Naive thymus-derived CD4-positive, alpha-beta T cell (primary cell): ENCODE measurements at regions not wholly inside any gene's neighbourhood (a gene's known extent, or its start where the extent isn't known, plus 50 kb on each side); places are given as distances from the start of the nearest gene placed in this dataset.

Experiments used
- ATAC-seq: fragments of 150-1000 bp; cut with Tn5 transposase; 2 replicates; pipeline ENCODE4 v1.10.0; 2021; ENCODE audit warnings: mild to moderate bottlenecking, moderate library complexity
- CTCF ChIA-PET: fragments of 350-600 bp; sonication (Branson Sonifier 250); formaldehyde crosslinking; loops from one replicate; lab custom pipeline; 2021; ENCODE audit warnings: antibody characterized with exemption; lab: Charles Lee
- POLR2A ChIA-PET: fragments of 350-600 bp; sonication (Branson Sonifier 250); formaldehyde crosslinking; loops from one replicate; lab custom pipeline; 2021; ENCODE audit warnings: antibody characterized with exemption, inconsistent platforms; lab: Charles Lee
- DNase-seq, 9 donors: peaks; one replicate each; pipeline versions ENCODE4 v3.0.0 to v3.0.0-alpha.2; 2020 to 2022; ENCODE audit warnings: mixed read lengths in 1 of 9
- H3K27ac ChIP-seq: one replicate; pipeline ENCODE4 v1.7.0; 2013; ENCODE audit warnings: mild to moderate bottlenecking, low read depth, low read length, moderate library complexity
- H3K27me3 ChIP-seq, 2 donors: one replicate each; pipeline ENCODE4 v1.7.0; 2013; ENCODE audit warnings: low read length in 2 of 2, mild to moderate bottlenecking in 2 of 2, moderate library complexity in 2 of 2; ENCODE audit not compliant: control insufficient read depth in 2 of 2, insufficient read depth in 2 of 2
- H3K36me3 ChIP-seq, 3 experiments: 1 replicate in 2 of 3; 2 replicates in 1 of 3; pipeline ENCODE4 v1.7.0; 2013; ENCODE audit warnings: low read length in 3 of 3, mild to moderate bottlenecking in 3 of 3, moderate library complexity in 1 of 3; ENCODE audit not compliant: insufficient read depth in 3 of 3, control insufficient read depth in 2 of 3
- H3K4me1 ChIP-seq, 2 donors: one replicate each; pipeline ENCODE4 v1.7.0; 2013; ENCODE audit warnings: low read length in 2 of 2, mild to moderate bottlenecking in 2 of 2, moderate library complexity in 1 of 2; ENCODE audit not compliant: control insufficient read depth in 2 of 2, insufficient read depth in 2 of 2
- H3K4me3 ChIP-seq: 2 replicates; pipeline ENCODE4 v1.7.0; 2013; ENCODE audit warnings: mild to moderate bottlenecking, low read length
- H3K9me3 ChIP-seq, 3 experiments: 1 replicate in 2 of 3; 2 replicates in 1 of 3; pipeline ENCODE4 v1.7.0; 2013; ENCODE audit warnings: low read length in 3 of 3; ENCODE audit not compliant: control insufficient read depth in 2 of 3
- H3K27ac Mint-ChIP-seq, 9 donors: one replicate each; pipeline ENCODE4 v1.8.0; 2020 to 2022; ENCODE audit warnings: mixed read lengths in 9 of 9, mild to moderate bottlenecking in 8 of 9, moderate library complexity in 5 of 9, inconsistent platforms in 2 of 9
- H3K27me3 Mint-ChIP-seq, 5 donors: one replicate each; pipeline ENCODE4 v1.8.0; 2021 to 2022; ENCODE audit warnings: mixed read lengths in 5 of 5, mild to moderate bottlenecking in 1 of 5
- H3K36me3 Mint-ChIP-seq, 5 donors: one replicate each; pipeline ENCODE4 v1.8.0; 2020 to 2022; ENCODE audit warnings: mixed read lengths in 5 of 5, mild to moderate bottlenecking in 3 of 5, inconsistent platforms in 1 of 5
- H3K4me1 Mint-ChIP-seq, 7 donors: one replicate each; pipeline ENCODE4 v1.8.0; 2020 to 2022; ENCODE audit warnings: mixed read lengths in 7 of 7, mild to moderate bottlenecking in 3 of 7, inconsistent platforms in 1 of 7
- H3K4me3 Mint-ChIP-seq, 10 donors: one replicate each; pipeline ENCODE4 v1.8.0; 2020 to 2022; ENCODE audit warnings: mild to moderate bottlenecking in 10 of 10, mixed read lengths in 10 of 10, moderate library complexity in 6 of 10, inconsistent platforms in 2 of 10
- H3K9me3 Mint-ChIP-seq, 11 donors: one replicate each; pipeline ENCODE4 v1.8.0; 2020 to 2022; ENCODE audit warnings: mixed read lengths in 11 of 11, mild to moderate bottlenecking in 4 of 11, inconsistent platforms in 1 of 11, moderate library complexity in 1 of 11
- intact Hi-C, 2 donors: fragments of 100-400 bp; cut with micrococcal nuclease; formaldehyde crosslinking; loops; one replicate each; pipeline ENCODE4 v1.15.1; 2023

- H3K9me3 Mint-ChIP-seq, result peaks cover 0 to 10% (median 2%) of the 10 kb centered on the region in 11 donors
- Histone ChIP-seq H3K4me3 (no peak overlapping the region), H3K4me1 (no peaks in the 10 kb centered on the region), H3K27ac (no peak overlapping the region), H3K27me3 (no peaks in the 10 kb centered on the region), H3K9me3 (no peaks in the 10 kb centered on the region), H3K36me3 (no peaks in the 10 kb centered on the region)
- no peak for ATAC-seq
- H3K27ac Mint-ChIP-seq, result no peak overlapping the region
- DNase-seq, result no peak
- H3K4me3 Mint-ChIP-seq, result no peak overlapping the region
- peaks cover 0 to 4% (median 0%) of the 10 kb centered on the region in 7 donors for H3K4me1 Mint-ChIP-seq
- peaks cover 16 to 41% (median 24%) of the 10 kb centered on the region in 5 donors for H3K27me3 Mint-ChIP-seq
- intact Hi-C loops, result no loop called here
- ChIA-PET POLR2A (no interaction called here), CTCF (no interaction called here)
- no peaks in the 10 kb centered on the region for H3K36me3 Mint-ChIP-seq
Measured at GRCh38 chr2:217204358-217204757, 344.5 kb upstream of the TNP1 start.

- no peaks in the 10 kb centered on the region for H3K36me3 Mint-ChIP-seq
- peaks cover 17 to 35% (median 21%) of the 10 kb centered on the region in 5 donors for H3K27me3 Mint-ChIP-seq
- H3K4me1 ChIP-seq, result no peaks in the 10 kb centered on the region
- no peaks in the 10 kb centered on the region for H3K36me3 ChIP-seq
- no peak overlapping the region for H3K4me3 Mint-ChIP-seq
- no peaks in the 10 kb centered on the region for H3K9me3 ChIP-seq
- H3K4me3 ChIP-seq, result no peak overlapping the region
- H3K27me3 ChIP-seq, result no peaks in the 10 kb centered on the region
- ATAC-seq, result no peak
- H3K27ac Mint-ChIP-seq, result no peak overlapping the region
- H3K27ac ChIP-seq, result no peak overlapping the region
- ChIA-PET CTCF (no interaction called here), POLR2A (no interaction called here)
- intact Hi-C loops, result no loop called here
- H3K4me1 Mint-ChIP-seq, result peaks cover 0 to 4% (median 0%) of the 10 kb centered on the region in 7 donors
- H3K9me3 Mint-ChIP-seq, result peaks cover 0 to 10% (median 2%) of the 10 kb centered on the region in 11 donors
- DNase-seq, result no peak
Measured at GRCh38 chr2:217203086-217203485, 343.2 kb upstream of the TNP1 start.

GRCh38 chr2:217199255-217199630 lies 339.4 kb upstream of the TNP1 start:
- H3K27ac ChIP-seq, result no peak overlapping the region
- Mint-ChIP-seq H3K4me3 (no peak overlapping the region), H3K27ac (no peak overlapping the region), H3K4me1 (no peaks in the 10 kb centered on the region), H3K9me3 (peaks cover 0 to 12% (median 5%) of the 10 kb centered on the region in 11 donors), H3K36me3 (peaks cover 0 to 5% (median 0%) of the 10 kb centered on the region in 5 donors), H3K27me3 (peaks cover 0 to 24% (median 17%) of the 10 kb centered on the region in 5 donors)
- ChIA-PET POLR2A (no interaction called here), CTCF (no interaction called here)
- no peak for DNase-seq
- H3K36me3 ChIP-seq, result no peaks in the 10 kb centered on the region
- intact Hi-C loops, result no loop called here
- no peaks in the 10 kb centered on the region for H3K9me3 ChIP-seq
- no peak overlapping the region for H3K4me3 ChIP-seq
- ATAC-seq, result no peak
- no peaks in the 10 kb centered on the region for H3K4me1 ChIP-seq
- no peaks in the 10 kb centered on the region for H3K27me3 ChIP-seq

DNA sequence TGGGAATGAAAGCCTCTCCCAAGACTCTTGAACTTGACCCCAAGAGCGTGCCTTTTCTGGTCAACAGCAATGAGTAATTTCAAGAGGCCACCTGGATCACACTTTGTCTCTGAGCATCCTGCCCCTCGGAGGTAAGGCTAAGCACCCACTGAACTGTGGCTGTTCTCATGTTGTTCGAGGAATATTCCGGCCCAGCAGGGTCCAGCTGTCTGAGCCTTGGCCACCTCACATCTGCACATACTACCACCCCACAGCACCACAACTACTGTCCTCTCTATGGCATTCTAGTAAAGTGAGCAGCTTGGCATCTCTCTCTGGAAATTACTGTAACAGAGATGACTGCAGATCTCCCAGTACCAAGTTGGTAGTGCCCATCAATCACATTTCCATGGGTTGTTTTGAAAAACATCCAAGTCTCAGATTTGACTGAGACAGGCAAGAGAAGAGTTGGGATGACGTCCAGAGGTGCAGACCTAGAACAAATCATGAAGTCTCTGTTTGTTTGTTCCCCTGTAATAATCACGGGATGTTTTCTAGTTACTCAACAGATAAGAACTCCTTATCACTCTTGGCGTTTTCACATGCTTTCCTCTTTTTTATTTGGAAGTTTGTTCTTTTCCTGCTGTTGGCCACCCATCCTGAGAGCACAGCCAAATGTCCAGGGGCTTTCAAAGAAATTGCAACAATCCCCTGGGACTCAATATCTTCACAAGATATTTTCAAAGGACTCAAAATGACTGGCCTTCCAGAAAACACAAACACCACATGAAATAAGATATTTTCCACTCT lies 336.0 kb upstream of the TNP1 start:
- Mint-ChIP-seq H3K4me3 (no peak overlapping the region), H3K9me3 (peaks cover 0 to 12% (median 5%) of the 10 kb centered on the region in 11 donors), H3K27me3 (peaks cover 0 to 19% (median 9%) of the 10 kb centered on the region in 5 donors), H3K36me3 (peaks cover 0 to 5% (median 0%) of the 10 kb centered on the region in 5 donors), H3K27ac (no peak overlapping the region), H3K4me1 (peaks cover 0 to 6% (median 0%) of the 10 kb centered on the region in 7 donors)
- ATAC-seq, result no peak
- CTCF ChIA-PET, result no interaction called here
- no peak overlapping the region for H3K27ac ChIP-seq
- H3K27me3 ChIP-seq, result no peaks in the 10 kb centered on the region
- no peaks in the 10 kb centered on the region for H3K9me3 ChIP-seq
- no peaks in the 10 kb centered on the region for H3K4me1 ChIP-seq
- no peak overlapping the region for H3K4me3 ChIP-seq
- POLR2A ChIA-PET, result no interaction called here
- no peaks in the 10 kb centered on the region for H3K36me3 ChIP-seq
- intact Hi-C loops, result no loop called here
- DNase-seq, result no peak

DNA sequence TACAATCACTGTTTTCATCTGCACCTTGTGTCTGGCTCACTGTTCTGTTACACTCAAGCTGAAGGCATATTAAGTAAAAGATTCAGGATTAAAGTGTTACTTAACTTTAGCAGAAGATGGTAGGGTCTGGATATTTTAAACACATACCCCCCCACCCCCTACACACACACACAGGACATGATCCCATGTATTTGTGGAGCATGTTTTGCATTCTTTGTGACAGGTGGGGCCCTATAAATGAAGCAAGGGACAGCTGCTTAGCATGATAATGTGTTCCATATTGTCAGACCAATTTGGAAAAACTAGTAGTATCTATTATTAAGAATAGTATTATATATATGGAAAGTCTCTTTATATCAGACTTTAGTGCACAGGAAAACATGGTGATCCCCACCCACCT lies 335.2 kb upstream of the TNP1 start:
- Histone ChIP-seq H3K27ac (no peak overlapping the region), H3K36me3 (no peaks in the 10 kb centered on the region), H3K4me1 (no peaks in the 10 kb centered on the region), H3K9me3 (no peaks in the 10 kb centered on the region), H3K27me3 (no peaks in the 10 kb centered on the region), H3K4me3 (no peak overlapping the region)
- Mint-ChIP-seq H3K4me3 (no peak overlapping the region), H3K4me1 (peaks cover 0 to 7% (median 0%) of the 10 kb centered on the region in 7 donors), H3K36me3 (peaks cover 0 to 5% (median 0%) of the 10 kb centered on the region in 5 donors), H3K27ac (no peak overlapping the region), H3K27me3 (peaks cover 0 to 15% (median 9%) of the 10 kb centered on the region in 5 donors), H3K9me3 (peaks cover 0 to 12% (median 5%) of the 10 kb centered on the region in 11 donors)
- intact Hi-C loops, result no loop called here
- ATAC-seq (no peak), DNase-seq (no peak)
- CTCF ChIA-PET, result no interaction called here
- POLR2A ChIA-PET, result no interaction called here

GRCh38 chr2:217193431-217194340 lies 333.8 kb upstream of the TNP1 start:
- H3K36me3 ChIP-seq, result no peaks in the 10 kb centered on the region
- ATAC-seq (no peak), DNase-seq (no peak)
- no peaks in the 10 kb centered on the region for H3K9me3 ChIP-seq
- no peak overlapping the region for H3K4me3 ChIP-seq
- no peak overlapping the region for H3K27ac ChIP-seq
- Mint-ChIP-seq H3K4me3 (no peak overlapping the region), H3K36me3 (peaks cover 0 to 5% (median 0%) of the 10 kb centered on the region in 5 donors), H3K9me3 (peaks cover 0 to 8% (median 5%) of the 10 kb centered on the region in 11 donors), H3K4me1 (peaks cover 0 to 7% (median 0%) of the 10 kb centered on the region in 7 donors), H3K27ac (no peak overlapping the region), H3K27me3 (peaks cover 0 to 10% (median 6%) of the 10 kb centered on the region in 5 donors)
- CTCF ChIA-PET, result no interaction called here
- H3K27me3 ChIP-seq, result no peaks in the 10 kb centered on the region
- intact Hi-C loops, result no loop called here
- H3K4me1 ChIP-seq, result no peaks in the 10 kb centered on the region
- POLR2A ChIA-PET, result no interaction called here
